Uterus (tissue), 2 donors: ENCODE measurements at regions not wholly inside any gene's neighbourhood (a gene's known extent, or its start where the extent isn't known, plus 50 kb on each side); places are given as distances from the start of the nearest gene placed in this dataset.

Source experiments
- CTCF ChIP-seq, 4 experiments: fragments of 200-600 bp in 2 of 4; fragments of 450-650 bp in 2 of 4; sonication (generic) in 2 of 4; IDR thresholded peaks; one replicate each; pipeline ENCODE4 v1.5.1; 2016 to 2019; ENCODE audit warnings: antibody characterized with exemption in 4 of 4, mild to moderate bottlenecking in 2 of 4, moderate library complexity in 1 of 4
- POLR2A ChIP-seq, 2 donors: fragments of 450-650 bp; IDR thresholded peaks; one replicate each; pipeline ENCODE4 v1.6.1; 2016; ENCODE audit warnings: antibody characterized with exemption in 2 of 2, mild to moderate bottlenecking in 1 of 2, moderate library complexity in 1 of 2

DNA sequence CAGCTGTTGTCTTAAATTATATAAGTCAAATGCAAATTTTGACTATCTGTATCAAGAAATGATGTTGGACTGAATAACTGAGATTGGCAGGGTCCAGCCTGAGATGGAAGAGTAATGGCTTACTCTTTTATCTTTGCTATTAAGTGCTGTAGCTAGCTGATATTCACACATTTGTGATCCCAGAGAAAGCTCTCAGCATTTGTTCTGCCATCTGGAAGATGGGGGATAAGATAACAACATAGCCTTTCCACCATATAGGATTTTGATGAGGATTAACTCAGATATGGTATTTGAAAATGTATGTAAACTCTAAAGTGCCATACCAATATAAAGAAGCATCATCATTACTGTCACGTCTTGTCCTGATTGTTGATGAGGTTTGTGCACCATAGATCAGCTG, 1063.2 kb upstream of the TENM4 start:
- TF ChIP-seq CTCF (IDR thresholded peaks at IDR 0.05), result no peak
- TF ChIP-seq POLR2A (IDR thresholded peaks at IDR 0.05), result no peak
